NCI-H345 treated with DMSO at 0.1 percent for 48 hours (cell line): ENCODE measurements at regions not wholly inside any gene's neighbourhood (a gene's known extent, or its start where the extent isn't known, plus 50 kb on each side); places are given as distances from the start of the nearest gene placed in this dataset.
"Not testable (repeated sequence)": the region's sequence is repeated elsewhere in the genome, so short reads cannot be mapped to it uniquely, and the experiment has no call there.

ENCODE experiments used
- DNase-seq: peaks from one replicate; lab custom pipeline; 2025; ENCODE audit not compliant: unreplicated experiment; lab: John Stamatoyannopoulos, UW

DNA sequence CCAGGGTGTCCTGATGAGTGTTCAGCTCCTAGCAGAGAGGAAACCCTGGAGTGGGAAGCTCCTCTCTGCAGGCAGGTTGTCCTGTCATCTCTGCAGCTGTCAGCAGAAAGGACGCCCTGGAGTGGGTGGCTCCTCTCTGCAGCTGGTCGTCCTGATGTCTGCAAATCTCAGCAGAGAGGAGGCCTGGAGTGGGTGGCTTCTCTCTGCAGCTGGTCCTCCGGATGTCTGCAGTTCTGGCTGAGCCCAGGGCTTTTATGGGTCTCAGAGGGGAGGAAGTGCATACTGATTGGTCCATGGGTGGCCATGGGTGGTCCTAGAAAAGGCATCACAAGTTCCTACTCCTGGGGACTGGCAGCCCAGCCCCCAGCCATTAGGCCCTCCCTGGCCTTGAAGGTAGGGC lies 102.6 kb upstream of the BNIP2 start:
- peak; percentile 51 for DNase-seq

DNA sequence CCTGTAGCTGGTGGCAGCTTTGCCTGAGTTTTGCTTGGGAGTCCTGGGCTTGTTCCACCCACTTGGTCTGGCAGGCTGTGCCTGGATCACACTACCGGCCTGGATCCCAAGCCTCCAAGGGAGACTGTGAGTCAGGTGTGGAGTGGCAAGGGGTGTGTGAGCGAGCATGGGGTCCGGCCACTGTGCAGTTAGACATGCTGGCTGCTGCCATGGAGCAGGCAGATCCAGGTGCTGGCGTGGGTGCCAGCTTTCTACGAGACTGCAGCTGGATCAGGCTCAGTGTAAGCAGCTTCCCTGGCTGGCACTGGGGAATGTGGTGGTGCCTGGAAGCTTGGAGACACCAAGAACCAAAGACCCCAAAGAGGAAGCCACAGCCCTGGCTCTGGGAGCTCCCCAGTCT lies 102.0 kb upstream of the BNIP2 start:
- no peak for DNase-seq

DNA sequence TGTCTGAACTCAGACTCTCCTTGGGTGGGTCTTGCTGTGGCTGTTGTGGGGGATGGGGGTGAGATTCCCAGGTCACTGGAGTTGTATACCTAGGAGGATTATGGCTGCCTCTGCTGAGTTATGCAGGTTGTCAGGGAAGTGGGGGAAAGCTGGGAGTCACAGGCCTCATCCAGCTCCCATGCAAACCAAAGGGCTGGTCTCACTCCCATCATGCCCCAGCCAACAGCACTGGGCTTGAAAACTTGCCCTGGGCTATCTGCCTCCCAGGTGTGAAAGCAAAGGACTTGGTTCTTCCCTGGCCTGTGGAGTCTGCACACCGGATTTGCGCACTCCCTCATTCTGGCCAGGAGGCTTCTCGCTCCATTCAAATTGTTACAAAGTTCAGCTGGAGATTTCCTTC lies 97.3 kb upstream of the BNIP2 start:
- DNase-seq: not testable (repeated sequence)

DNA sequence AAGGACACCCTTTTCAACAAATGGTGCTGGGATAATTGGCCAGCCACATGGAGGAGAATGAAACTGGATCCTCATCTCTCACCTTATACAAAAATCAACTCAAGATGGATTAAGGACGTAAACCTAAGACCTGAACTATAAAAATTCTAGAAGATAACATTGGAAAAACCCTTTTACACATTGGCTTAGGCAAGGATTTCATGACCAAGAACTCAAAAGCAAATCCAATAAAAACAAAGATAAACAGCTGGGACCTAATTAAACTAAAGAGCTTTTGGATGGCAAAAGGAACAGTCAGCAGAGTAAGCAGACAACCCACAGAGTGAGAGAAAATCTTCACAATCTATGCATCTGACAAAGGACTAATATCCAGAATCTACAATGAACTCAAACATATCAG lies 96.9 kb upstream of the BNIP2 start:
- not testable (repeated sequence) for DNase-seq

DNA sequence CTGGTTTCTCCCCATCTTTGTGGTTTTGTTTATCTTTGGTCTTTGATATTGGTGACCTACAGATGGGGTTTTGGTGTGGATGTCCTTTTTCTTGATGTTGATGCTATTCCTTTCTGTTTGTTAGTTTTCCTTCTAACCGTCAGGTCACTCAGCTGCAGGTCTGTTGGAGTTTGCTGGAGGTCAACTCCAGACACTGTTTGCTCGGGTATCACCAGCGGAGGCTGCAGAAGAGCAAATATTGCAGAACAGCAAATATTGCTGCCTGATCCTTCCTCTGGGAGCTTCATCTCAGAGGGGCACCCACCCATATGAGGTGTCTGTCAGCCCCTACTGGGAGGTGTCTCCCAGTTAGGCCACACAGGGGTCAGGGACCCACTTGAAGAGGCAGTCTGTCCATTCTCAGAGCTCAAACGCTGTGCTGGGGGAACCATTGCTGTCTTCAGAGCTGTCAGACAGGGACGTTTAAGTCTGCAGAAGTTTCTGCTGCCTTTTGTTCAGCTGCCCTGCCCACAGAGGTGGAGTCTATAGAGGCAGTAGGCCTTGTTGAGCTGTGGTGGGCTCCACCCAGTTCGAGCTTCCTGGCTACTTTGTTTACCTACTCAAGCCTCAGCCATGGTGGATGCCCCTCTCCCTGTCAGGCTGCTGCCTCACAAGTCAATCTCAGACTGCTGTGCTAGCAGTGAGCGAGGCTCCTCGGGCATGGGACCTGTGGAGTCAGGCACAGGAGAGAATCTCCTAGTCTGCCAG lies 94.8 kb upstream of the BNIP2 start:
- DNase-seq: not testable (repeated sequence)

DNA sequence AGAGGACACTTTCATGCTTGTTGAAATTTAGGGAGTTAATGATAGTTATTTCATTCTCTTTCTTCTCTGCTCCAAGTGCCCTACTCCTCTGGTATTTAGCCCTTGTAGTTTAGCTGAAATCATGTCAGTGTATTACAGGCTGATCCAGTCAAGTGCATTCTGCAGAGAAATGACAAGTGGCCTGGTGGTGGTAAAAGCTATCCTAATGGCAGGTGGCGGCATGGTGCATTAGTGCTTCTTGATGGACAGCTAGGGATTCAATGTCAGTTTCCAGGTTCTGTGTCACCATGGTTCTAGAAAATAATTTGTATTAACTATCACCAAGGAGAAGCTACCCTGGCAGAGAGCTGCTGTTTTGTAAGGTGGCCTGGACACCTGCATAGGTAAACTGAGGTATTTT lies 90.0 kb upstream of the BNIP2 start:
- DNase-seq: no peak

DNA sequence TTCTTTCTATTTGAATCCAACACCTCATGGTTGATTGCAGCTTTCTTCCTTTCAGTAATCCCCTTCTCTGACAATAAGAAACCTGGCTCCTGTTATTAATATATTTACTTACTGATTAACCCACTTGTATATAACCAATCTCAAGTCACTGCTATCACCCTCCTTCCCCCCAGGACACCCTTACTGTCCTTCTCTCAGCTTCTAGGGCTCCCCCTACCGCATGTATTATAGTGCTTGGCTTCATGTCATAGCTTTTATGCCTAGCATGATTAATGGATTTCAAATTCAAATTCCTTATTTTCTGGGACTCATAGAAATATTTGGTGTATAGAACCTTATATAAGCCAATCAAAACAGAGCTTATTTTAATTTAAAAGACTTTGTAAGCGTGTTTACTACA lies 75.7 kb upstream of the BNIP2 start:
- DNase-seq: no peak

DNA sequence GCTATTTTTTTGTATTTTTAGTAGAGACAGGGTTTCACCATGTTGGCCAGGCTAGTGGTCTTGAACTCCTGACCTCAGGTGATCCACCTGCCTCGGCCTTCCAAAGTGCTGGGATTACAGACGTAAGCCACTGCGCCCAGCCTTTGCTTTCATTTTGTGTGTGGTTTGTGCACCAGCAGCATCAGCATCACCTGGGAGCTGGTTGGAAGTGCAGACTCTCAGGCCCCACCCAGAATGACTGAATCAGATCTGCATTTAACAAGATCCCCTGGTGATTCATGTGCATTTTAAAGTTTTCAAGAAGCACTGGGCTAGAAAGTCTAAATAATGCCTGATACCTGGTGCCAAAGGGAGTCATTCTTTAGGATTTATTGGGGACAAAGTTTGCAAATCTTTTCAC lies 73.4 kb upstream of the BNIP2 start:
- no peak for DNase-seq

DNA sequence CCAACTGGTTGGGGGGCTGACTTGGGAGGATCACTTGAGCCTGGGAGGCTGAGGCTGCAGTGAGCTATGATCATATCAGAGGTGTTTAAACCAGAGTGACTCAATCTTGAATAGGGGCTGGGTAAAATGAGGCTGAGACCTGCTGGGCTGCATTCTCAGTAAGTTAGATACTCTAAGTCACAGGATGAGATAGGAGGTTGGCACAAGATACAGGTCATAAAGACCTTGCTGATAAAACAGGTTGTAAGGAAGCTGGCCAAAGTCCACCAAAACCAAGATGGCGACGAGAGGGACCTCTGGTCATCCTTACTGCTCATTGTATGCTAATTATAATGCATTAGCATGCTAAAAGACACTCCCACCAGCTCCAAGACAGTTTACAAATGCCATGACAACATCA lies 71.1 kb upstream of the BNIP2 start:
- not testable (repeated sequence) for DNase-seq

DNA sequence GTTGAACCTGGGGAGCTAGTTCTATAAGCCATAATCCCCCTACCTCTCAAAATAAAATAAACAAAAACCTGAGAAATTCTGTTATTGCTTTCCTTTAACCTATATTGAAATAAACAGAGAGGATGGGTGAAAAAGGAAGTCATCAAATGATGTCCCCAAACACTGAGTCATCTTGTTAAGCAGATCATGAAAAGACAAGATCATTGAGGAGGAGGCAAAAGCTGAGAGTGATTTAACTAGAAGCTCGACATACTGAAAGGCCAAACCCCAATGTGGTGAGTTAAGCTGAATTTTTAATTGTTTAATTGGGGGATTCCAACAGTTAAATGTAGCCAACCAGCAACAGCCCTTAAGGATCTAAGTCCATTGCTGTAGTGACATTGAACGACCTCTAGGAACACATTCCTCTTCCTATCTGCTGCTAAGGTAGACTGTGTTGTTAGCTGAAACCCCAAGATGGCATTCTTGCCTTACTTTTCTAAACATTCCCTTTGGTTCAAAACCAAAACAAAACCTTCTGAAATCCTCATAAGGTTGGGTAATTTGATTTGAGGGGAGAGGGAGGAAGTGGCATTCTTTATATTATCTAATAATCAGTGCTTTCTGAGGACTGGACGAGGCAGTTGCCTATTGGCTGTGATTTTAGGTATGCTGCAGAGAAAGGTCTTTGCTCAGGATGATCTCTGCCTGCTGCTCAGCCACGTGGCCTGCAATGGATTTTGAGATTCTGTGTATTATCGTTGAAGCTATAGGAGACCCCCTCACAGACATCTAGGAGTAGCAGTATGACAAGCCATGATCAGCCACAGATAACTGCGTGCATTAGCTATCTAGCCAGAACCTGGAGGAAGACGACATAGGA lies 62.7 kb upstream of the BNIP2 start:
- DNase-seq: no peak

DNA sequence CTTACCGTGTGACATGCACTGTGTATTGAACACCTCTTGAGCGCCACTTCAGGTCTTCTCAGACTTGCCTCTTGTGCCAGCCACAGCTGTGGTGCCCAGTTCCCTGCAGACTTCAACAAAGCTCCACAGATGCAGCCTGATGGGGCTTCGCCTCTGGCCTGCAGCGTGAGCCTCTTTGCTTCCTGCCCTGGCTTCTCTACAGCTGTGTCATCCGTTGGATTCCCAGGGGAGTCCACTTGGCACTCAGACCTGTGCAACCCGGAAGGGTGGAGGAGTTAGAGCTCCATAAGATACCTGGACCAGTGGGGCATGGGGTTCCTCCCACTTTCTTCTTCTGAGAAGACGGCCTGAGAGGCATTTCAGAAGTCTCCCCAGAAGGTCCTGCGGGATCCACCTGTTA lies 57.7 kb upstream of the BNIP2 start:
- DNase-seq: peak; percentile 77

DNA sequence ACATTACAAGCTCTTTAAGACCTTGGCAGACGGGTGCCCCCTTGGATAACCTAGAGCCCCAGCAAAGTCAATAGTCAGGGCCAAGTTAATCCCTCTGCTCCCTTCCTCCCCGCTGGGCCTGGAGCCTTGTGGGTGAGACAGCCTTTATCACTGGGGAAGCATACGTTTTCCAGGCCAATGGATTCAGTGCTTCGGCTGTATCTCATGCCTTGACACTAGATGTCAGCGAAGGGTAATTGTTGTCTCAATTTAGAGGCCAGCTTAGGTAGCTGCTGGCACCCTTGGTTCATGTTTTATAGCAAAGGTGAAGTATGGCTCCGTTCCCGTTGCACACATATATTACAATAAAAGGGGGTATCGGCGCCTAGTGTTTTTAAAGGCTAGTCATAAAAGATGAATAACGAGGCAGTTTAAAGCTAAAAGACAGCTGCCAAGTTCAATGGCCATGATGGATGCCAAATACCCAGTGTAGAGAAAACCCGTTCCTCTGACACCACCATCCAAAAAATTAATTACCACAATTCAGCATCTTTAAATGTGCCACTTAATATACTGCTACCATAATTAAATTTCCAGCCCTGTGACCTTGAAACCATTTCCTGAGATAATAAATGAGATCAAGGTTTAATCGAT lies 52.3 kb upstream of the BNIP2 start:
- DNase-seq: peak; percentile 53

DNA sequence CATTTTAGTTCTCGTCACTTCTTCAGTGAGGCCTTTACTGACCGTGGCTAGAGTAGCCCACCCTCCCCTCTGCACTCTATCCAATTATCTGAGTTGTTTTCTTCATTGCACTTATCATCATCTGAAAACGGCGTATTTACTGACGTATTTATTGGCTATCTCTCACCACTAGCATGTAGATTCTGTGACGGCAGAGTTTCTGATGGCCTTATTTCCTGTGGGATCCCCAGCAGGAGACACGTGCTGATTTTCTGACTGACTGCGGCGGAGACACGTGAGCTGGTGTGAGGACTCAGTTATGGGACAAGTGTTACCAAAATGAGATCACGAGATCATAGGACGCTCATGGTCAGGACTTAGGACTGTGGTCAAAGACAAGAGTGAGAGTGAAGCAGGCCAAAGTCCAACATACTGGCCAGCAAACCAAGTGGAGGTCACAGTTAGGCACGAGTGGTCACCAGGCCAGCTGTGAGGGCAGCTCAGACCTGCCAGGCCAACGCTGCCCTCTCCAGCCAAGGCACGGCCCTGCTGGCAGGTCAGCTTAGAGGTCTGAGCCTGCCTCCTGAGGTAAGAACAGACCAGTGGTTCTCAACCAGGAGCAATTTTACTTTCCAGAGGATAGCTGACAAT lies 50.6 kb upstream of the BNIP2 start:
- no peak for DNase-seq
